KMS-11 (cell line): ENCODE measurements at regions not wholly inside any gene's neighbourhood (a gene's known extent, or its start where the extent isn't known, plus 50 kb on each side); places are given as distances from the start of the nearest gene placed in this dataset.

Experiments
- H2AFZ ChIP-seq: fragments of 200-600 bp; sonication (generic); 2 replicates; pipeline ENCODE4 v1.6.1; 2016; ENCODE audit warnings: antibody characterized with exemption, mixed run types, low read depth
- H3K27ac ChIP-seq: fragments of 200-600 bp; sonication (generic); 2 replicates; pipeline ENCODE4 v1.6.1; 2016; ENCODE audit warnings: mild to moderate bottlenecking, mixed run types
- H3K27me3 ChIP-seq: fragments of 200-600 bp; sonication (generic); 2 replicates; pipeline ENCODE4 v1.6.1; 2017; ENCODE audit warnings: mild to moderate bottlenecking, low read depth, mixed run types, moderate library complexity; ENCODE audit not compliant: insufficient read depth
- H3K36me3 ChIP-seq: fragments of 200-600 bp; sonication (generic); 2 replicates; pipeline ENCODE4 v1.6.1; 2017; ENCODE audit warnings: mild to moderate bottlenecking, mixed run types; ENCODE audit not compliant: insufficient read depth
- H3K4me1 ChIP-seq: fragments of 200-600 bp; sonication (generic); 2 replicates; pipeline ENCODE4 v1.6.1; 2016; ENCODE audit warnings: mild to moderate bottlenecking, low read depth, mixed run types; ENCODE audit not compliant: poor library complexity, severe bottlenecking
- H3K4me2 ChIP-seq: fragments of 200-600 bp; sonication (generic); 2 replicates; pipeline ENCODE4 v1.7.0; 2016; ENCODE audit warnings: mild to moderate bottlenecking, mixed run types
- H3K4me3 ChIP-seq: fragments of 200-600 bp; sonication (generic); IDR thresholded peaks from 2 replicates; pipeline ENCODE4 v1.6.1; 2017; ENCODE audit warnings: low read depth, low read length, mixed read lengths; ENCODE audit not compliant: insufficient read depth
- H3K79me2 ChIP-seq: fragments of 200-600 bp; sonication (generic); 2 replicates; pipeline ENCODE4 v1.6.1; 2016; ENCODE audit warnings: low read depth, mixed run types; ENCODE audit not compliant: insufficient read depth
- H3K9ac ChIP-seq: fragments of 200-600 bp; sonication (generic); 2 replicates; pipeline ENCODE4 v1.6.1; 2016; ENCODE audit warnings: mild to moderate bottlenecking, mixed run types
- H4K20me1 ChIP-seq: fragments of 200-600 bp; sonication (generic); 2 replicates; pipeline ENCODE4 v1.6.1; 2016; ENCODE audit warnings: mild to moderate bottlenecking, mixed run types; ENCODE audit not compliant: insufficient read depth
- CTCF ChIP-seq: fragments of 200-600 bp; sonication (generic); conservative IDR thresholded peaks from 2 replicates; pipeline ENCODE4 v1.6.1; 2017; ENCODE audit warnings: low read depth, mild to moderate bottlenecking, antibody characterized with exemption, low read length, moderate library complexity, mixed read lengths

- TF ChIP-seq CTCF, result no peak
- H3K4me2 ChIP-seq, result no peak overlapping the region
- no peaks in the 10 kb centered on the region for H3K36me3 ChIP-seq
- no peak overlapping the region for H2AFZ ChIP-seq
- no peaks in the 10 kb centered on the region for H4K20me1 ChIP-seq
- no peak overlapping the region for H3K4me3 ChIP-seq
- H3K4me1 ChIP-seq, result peaks cover 14% of the 10 kb centered on the region
- H3K79me2 ChIP-seq, result no peaks in the 10 kb centered on the region
- no peaks in the 10 kb centered on the region for H3K27me3 ChIP-seq
- H3K9ac ChIP-seq, result no peak overlapping the region
- no peak overlapping the region for H3K27ac ChIP-seq
These were observed 188.7 kb upstream of the TPM1 start for GRCh38 chr15:62853841-62854225.

- H3K27ac ChIP-seq, result no peak overlapping the region
- H3K4me3 ChIP-seq, result no peak overlapping the region
- H3K27me3 ChIP-seq, result no peaks in the 10 kb centered on the region
- no peak overlapping the region for H3K4me2 ChIP-seq
- H3K9ac ChIP-seq, result no peak overlapping the region
- no peaks in the 10 kb centered on the region for H3K36me3 ChIP-seq
- H2AFZ ChIP-seq, result no peak overlapping the region
- H3K4me1 ChIP-seq, result peaks cover 14% of the 10 kb centered on the region
- H3K79me2 ChIP-seq, result no peaks in the 10 kb centered on the region
- H4K20me1 ChIP-seq, result no peaks in the 10 kb centered on the region
- no peak for TF ChIP-seq CTCF
These were observed 188.0 kb upstream of the TPM1 start for GRCh38 chr15:62854420-62855084.

DNA sequence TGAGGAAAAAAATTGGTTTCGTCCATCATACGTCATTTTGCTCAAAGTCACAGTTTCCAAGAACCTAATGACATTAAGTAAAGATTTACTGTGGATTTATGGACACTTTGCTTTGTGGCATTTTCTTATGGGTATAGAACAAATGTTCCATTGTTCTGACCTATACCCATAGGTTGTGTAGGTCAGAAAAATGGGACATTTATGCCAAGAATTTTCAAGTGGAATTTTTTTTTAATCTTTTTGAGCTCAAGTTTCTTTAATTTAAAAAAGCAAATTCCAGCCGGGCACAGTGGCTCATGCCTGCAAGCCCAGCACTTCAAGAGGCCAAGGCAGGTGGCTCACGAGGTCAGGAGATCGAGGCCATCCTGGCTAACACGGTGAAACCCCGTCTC lies 187.5 kb upstream of the TPM1 start:
- Histone ChIP-seq H2AFZ (no peak overlapping the region), H3K27ac (no peak overlapping the region), H3K27me3 (no peaks in the 10 kb centered on the region), H3K9ac (no peak overlapping the region), H3K36me3 (no peaks in the 10 kb centered on the region), H3K4me2 (no peak overlapping the region), H3K79me2 (no peaks in the 10 kb centered on the region), H3K4me1 (peaks cover 14% of the 10 kb centered on the region), H3K4me3 (no peak overlapping the region), H4K20me1 (no peaks in the 10 kb centered on the region)
- TF ChIP-seq CTCF, result no peak

DNA sequence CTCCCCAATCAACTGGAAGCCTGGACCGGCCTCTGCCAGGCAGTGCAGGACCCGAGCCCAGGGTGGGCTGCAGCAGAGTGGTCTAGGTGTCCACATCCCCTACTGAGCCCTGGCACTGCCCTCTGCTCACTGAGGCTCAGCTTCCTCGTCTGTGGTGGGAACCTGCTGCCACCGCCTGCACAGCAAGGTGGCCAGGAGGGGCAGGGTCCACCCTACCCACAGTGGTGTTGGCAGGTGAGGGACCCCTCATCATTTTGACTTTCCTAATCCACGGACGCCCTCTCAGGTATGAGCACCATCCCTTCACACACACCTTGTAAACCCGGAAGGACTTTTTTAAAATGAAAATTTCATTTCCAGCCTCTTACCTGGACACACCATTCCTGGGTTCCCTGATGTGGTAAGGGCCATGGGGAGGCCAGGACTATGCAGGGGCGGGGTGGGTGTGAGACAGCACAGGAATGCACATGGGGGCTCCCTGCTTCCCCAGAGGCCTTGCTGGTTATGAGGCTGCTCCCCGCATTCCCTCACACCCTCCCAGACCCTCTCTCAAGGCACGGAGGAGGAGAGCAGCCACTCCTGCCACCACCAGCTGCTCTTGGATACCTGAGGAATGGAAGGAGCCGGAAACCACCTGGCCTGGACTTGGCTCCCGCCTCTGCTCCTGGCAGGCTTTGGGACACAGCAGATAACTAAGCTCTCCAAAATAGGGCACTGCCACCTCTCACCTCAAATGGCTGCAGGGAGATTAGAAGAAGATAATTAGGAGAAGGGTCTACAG lies 185.9 kb upstream of the TPM1 start:
- Histone ChIP-seq H3K4me3 (no peak overlapping the region), H2AFZ (no peak overlapping the region), H3K36me3 (no peaks in the 10 kb centered on the region), H3K9ac (no peak overlapping the region), H3K27me3 (no peaks in the 10 kb centered on the region), H3K79me2 (no peaks in the 10 kb centered on the region), H4K20me1 (no peaks in the 10 kb centered on the region), H3K4me1 (peaks cover 14% of the 10 kb centered on the region), H3K27ac (no peak overlapping the region), H3K4me2 (no peak overlapping the region)
- no peak for TF ChIP-seq CTCF
